Nucleus accumbens (tissue), 56 donors: ENCODE measurements at regions not wholly inside any gene's neighbourhood (a gene's known extent, or its start where the extent isn't known, plus 50 kb on each side); places are given as distances from the start of the nearest gene placed in this dataset.
"Not testable (repeated sequence)": the region's sequence is repeated elsewhere in the genome, so short reads cannot be mapped to it uniquely, and the experiment has no call there.

ENCODE experiments used
- DNase-seq, 56 donors: peaks; one replicate each; lab custom pipeline; 2025; lab: John Stamatoyannopoulos, UW

- no peak for DNase-seq
Measured at GRCh38 chr3:159668990-159669476, 319.6 kb upstream of the IL12A start.

DNA sequence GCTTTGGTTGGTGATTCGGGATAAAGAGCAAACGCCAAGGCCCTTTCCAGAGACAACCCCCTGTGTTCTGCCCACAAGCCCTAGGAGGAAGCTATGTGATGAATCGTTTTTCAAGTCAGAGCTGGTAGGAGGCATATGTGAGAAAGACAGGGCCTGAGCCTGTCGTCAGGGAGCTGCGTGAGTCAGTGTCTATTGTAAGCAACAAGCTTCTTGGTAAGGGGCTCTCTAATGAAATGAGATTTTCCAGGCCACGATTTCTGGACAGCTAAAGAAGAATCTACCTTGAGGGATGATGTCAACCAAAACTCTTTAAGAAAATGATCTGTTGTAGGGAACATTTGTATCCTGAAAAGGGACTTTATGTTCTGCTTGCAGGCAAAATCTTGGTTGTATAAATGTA, 318.9 kb upstream of the IL12A start:
- peak in 4 of 56 donors; percentile 1 to 13 (median 2) for DNase-seq

DNA sequence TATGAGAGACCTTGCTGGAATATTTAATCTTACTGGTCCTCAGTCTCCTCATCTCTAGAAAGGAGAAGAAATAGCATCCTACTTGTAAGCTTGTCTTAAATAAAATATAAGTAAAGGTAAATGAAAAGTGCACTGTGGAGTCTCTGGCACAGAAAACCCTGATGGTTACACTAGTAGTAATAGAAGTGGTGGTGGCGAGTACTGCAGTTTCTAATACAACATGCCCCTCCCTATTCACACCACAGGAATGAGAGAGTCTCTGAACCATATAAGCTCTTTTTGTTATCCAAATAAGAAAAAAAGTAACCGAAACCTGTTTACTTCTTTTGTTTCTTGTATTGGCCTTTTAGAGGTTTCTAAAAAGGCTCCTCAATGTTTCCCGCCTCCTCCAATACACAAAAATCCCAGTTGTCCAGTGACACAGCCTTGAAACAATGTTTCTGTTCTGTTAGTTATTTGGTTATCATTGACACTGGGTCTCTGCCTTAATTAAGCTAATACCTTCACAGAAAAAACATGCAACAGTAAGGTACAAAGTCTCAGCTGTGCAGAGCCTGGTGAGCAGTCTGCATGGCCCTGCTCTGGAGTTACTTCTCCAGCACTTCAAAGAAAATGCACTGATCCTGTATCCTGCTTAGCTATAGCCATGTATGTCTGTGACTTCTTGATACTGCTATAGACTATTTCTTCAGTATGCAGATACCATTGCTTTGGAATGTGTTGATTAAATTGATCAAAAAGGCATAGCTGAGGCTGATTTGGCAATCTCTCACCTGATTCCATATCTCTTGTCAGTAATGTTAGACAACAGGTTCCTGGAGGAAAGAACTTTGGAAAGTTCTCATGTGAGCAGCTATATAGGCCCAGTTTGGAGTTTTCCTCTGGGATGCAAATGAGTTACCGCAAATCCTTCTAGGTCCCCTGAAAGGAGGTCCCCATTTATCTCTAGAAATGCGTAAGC, 315.6 kb upstream of the IL12A start:
- no peak for DNase-seq

GRCh38 chr3:159674583-159674982, 314.1 kb upstream of the IL12A start:
- no peak for DNase-seq

DNA sequence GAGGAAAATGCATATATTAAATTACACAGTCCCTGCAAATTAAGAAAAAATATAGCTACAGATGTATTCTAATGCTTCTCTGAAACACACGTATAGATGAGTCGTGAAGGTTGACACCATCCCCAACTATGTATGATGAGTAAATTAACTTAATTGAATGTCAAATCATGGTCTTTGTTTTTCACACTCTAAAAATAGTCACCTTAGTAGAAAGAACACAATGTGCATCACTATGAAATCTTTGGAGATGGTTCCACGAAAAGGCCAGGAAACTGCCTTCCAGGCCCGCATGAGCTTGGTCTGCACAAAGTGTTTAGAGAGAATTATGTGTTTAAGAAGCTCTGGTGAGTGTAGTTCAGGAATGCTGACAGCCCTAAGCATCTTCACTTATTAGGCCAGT, 313.4 kb upstream of the IL12A start:
- no peak for DNase-seq

DNA sequence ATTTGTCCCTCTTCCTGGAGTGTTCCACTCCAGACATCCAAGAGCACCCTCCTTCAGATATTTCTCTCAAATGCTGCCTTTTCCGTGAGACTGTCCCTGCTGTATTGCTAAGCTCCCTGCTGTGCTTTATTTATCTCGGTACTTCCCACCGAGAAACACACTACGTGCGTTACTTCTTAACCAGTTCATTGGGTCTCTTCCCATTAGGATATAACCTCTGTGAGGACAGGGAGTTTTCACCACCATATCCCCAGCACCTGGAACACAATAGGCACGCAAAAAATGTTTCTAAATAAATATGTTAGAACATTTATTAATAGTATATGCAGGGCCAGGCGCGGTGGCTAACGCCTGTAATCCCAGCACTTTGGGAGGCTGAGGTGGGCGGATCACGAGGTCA, 308.7 kb upstream of the IL12A start:
- DNase-seq = no peak

DNA sequence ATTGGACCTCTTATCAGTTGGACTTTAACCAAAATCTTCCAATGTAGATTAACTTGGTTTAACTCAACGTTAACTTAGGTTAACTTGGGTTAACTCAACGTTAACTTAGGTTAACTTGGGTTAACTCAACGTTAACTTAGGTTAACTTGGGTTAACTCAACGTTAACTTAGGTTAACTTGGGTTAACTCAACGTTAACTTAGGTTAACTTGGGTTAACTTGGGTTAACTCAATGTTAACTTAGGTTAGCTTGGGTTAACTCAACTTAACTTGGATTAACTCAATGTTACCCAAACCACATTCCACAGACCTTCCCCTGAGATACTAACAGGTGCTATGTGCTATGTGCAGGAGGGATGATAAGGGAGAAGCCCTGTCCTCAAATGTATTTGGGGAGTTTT, 306.9 kb upstream of the IL12A start:
- not testable (repeated sequence) for DNase-seq

GRCh38 chr3:159685801-159686200, 302.8 kb upstream of the IL12A start:
- DNase-seq = no peak

DNA sequence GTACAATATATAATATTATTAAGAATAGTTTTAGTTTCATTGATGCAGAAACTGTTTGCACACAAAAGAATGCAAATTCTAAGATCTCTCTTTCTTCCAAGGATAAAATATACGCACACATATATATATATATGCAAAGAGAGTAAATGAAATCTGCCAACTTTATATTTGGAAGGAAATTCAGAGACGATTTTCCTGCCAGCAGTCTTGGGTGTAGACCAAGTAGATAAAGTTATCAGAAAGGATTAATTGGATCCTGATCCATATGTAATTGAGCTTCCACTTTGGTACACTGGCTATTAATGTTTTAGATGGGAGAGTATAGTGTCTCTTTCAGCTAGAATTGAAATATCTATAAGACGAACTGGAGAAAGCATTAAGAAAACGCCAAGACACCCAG, 295.4 kb upstream of the IL12A start:
- no peak for DNase-seq

GRCh38 chr3:159711560-159712333, 276.9 kb upstream of the IL12A start:
- DNase-seq = no peak

DNA sequence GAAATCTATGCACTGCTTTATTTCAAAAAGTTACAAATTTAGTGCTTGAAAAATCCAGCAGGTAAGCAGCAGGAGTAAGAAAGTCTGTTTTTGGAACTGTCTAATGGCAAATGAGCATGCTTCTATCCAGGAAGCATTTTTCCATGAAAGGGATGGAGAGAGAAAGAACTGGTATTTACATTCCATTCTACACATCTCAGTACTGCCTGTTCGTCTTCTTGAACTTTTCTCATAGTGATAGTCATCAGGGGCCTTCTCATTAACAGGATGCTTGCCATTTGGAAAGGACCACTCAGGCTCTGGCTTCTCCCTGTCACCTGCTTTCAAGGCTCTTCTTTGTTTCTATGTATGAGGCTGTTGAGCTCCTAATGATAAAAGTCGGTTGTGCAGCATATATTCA, 267.3 kb upstream of the IL12A start:
- no peak for DNase-seq

GRCh38 chr3:159723295-159723694, 265.3 kb upstream of the IL12A start:
- no peak for DNase-seq

GRCh38 chr3:159724627-159725026, 264.0 kb upstream of the IL12A start:
- no peak for DNase-seq

GRCh38 chr3:159726231-159726964, 262.2 kb upstream of the IL12A start:
- no peak for DNase-seq

GRCh38 chr3:159727506-159727905, 261.1 kb upstream of the IL12A start:
- DNase-seq = no peak

GRCh38 chr3:159731254-159731653, 257.4 kb upstream of the IL12A start:
- DNase-seq = no peak

- DNase-seq = no peak
Measured at GRCh38 chr3:159732172-159733111, 256.2 kb upstream of the IL12A start.

DNA sequence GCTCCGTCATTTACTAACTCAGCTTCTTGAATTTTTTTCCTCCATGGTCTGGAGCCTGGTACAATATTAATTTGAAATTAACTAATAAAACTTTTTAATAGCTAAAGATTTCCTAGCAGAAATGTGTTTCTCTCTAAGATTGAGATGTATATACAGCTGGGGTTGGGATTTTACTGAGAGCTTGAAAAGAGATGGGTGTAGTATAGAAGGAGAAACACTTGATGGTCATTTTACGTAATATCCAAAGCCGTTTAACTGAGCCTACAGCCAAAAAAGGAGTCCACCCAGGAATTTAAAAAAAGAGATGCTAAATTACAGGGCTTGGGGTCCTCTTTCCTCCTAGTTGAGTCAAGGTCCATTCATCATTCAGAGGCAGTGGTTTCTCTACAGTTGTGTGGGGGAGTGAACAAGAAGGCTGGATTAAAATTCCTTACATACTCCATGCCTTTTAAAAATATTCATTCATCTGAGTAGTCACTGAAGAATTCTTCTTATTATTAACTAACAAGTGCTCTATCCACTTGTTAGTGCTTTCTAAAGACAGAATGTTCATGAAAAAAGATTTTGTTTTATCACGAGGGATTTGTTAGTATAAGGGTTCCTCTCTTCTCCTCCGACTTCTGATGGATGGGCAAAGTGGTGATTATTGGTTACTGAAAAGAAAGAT, 255.3 kb upstream of the IL12A start:
- DNase-seq = no peak

- DNase-seq = no peak
Measured at GRCh38 chr3:159734681-159735080, 254.0 kb upstream of the IL12A start.
